ENCODE measurements at regions not wholly inside any gene's neighbourhood (a gene's known extent, or its start where the extent isn't known, plus 50 kb on each side); places are given as distances from the start of the nearest gene placed in this dataset.

GRCh38 chr7:13628239-13629001, 361.0 kb downstream of the ETV1 start:
- TF ChIP-seq CTCF (conservative IDR thresholded peaks at IDR 0.05) (no peak), EZH2 (IDR thresholded peaks at IDR 0.05; ENCODE audit: low read depth) (no peak)

All from PC-9 (cell line).